ENCODE measurements at regions not wholly inside any gene's neighbourhood (a gene's known extent, or its start where the extent isn't known, plus 50 kb on each side); places are given as distances from the start of the nearest gene placed in this dataset.

DNA sequence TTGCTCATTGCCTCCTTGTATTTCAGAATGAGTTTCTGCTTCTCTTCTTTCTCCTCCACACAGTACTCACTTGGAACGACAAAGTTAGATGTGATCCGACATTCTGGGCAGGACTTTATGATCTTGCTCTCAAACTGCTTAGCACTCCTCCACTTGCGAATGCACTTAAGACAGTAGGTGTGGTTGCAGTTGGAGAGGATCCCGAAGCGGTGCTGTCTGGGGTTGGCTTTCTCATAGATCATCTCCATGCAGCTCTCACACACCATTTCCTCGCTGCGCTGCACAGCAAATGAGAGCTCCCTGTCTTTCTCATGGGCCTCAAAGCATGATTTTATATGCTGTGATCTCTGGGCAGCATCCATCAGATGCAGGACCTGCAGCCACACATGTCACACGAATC is 245.7 kb downstream of the C12orf50 start:
- DNase-seq = no peak

GRCh38 chr12:87782838-87783237 is 246.4 kb downstream of the C12orf50 start:
- DNase-seq = no peak

DNA sequence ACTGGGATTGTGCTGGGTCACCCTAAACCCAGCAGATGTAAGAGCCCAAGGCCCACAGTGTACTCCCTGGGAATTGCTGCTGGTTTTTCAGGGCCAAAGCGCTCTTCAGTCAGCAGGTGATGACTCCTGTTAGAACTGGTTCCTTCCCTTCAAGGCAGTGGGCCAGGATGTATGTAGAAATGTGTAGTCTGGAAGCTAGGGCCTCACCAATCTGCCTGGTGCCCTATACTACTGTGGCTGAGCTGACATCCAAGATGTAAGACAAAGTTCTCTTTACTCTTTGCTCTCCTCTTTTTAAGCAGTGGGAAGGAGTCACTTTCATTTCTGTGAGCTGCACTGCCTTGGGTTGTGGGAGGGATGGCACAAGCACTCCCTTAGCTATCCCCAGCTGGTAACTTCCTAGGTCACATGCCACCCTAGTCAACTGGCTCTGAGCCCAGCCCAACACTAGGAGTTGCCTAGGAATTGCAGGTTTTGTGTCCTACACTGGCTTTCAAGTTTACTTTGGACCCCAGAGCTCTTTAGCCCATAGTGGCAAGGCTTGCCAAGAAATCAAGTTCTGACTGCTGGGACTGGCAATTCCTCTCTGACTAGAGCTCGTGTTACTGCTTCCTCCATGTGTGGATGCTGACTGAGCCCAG is 249.2 kb downstream of the C12orf50 start:
- no peak for DNase-seq

DNA sequence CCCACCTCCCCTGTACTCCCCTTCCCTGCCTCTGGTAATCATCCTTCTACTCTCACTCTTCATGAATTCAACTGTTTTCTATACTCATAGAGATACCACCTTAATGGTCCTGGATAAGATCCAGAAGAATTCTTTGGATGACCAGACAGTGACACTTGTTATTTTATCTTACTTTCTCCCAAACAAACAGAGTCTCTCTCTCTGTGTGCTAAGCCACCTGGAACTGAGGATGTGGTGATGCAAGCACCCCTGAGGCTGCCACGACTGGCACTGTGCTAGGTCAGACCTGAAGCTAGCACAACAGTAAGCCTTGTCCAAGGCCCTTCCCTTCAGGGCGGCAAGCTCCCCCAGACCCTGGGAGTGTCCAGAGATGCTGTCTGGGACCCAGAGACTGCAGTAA is 250.2 kb downstream of the C12orf50 start:
- no peak for DNase-seq

DNA sequence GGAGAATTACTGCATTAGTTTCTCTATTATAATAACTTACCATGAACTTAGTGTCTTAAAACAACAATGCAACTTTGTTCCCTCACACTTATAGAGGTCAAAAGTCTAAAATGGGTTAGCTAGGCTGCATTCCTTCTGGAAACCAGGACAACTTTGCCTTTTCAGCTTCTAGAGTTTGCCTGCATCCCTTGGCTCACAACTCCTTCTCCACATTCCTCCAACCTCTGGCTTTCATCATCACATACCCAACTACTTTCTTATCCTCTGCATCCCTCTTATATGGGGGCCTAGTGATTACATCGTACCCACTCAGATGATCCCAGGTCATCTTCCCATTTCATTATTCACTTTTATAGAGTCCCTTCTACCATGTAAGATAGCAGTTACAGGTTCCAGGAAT is 251.1 kb downstream of the C12orf50 start:
- DNase-seq = no peak

GRCh38 chr12:87775784-87776183 is 253.4 kb downstream of the C12orf50 start:
- DNase-seq = no peak

DNA sequence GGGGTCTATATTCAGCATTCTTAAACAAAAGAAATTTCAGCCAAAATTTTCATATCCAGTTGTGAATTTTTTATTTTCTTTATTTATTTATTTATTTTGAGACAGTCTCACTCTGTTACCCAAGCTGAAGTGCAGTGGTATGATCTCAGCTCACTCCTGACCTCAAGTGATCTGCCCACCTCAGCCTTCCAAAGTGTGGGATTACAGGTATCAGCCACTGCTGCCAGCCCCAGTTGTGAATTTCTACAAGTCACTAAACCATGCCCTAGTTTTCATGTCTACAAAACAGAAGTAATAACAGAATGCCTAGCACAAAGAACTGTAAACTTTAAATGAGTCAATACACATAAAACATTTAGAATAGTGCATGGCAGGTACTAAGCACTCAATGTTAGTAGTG is 254.2 kb downstream of the C12orf50 start:
- DNase-seq = no peak

DNA sequence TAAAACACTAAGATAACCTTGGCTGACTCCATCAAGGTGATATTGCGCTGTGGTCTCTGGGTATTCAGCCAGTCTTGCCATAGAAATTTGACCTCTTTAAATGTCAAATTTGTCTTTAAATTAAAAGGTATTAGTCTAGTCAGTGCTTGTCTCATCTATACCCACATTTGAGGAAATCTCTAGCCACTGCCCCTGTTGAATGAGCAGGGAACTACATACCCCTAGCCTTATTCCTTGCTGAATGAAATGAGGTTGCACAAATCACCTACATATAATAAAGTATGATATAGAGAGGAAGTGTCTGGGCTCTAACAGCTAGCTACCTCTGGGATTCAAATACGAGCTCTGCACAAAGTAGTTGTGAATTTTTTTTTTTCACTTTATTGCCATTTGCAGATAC is 256.8 kb downstream of the C12orf50 start:
- no peak for DNase-seq

DNA sequence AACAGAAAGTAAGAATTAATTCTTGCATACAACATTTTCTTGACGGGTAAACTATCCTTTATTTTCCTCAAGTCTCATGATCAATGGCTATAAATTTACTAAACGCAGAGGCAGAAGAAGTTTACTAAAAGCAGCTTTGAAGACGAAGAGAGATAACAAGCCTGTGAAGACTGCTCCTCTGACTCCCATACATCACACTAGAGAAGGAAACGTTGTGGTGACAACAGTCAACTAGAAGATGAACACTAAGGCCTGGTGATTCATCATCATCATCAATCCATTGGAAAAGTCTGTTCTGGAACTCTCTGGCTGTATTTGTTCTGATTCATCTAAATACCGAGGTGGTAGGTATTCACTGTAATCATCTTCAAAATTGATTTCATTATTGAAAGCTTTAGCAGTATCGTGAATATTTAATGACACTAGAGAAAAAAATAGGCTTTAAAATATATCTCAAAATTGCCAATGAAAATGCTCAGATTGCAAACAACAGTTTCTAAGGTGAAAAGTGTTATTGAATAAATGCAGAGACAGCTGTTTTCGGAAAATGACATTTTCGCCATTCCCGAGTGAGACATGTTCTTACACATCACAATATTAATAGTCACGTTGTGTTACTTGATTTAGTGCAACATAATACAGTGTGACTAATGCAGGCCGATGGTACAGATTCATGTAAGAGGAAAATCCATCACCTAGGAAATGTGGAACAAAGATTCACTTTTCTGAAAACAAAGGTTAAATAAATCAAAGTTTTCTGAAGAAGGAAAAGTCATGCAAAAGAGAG is 260.5 kb downstream of the C12orf50 start:
- DNase-seq = no peak

- DNase-seq = no peak
Observed at GRCh38 chr12:87766044-87766443, 263.2 kb downstream of the C12orf50 start.

DNA sequence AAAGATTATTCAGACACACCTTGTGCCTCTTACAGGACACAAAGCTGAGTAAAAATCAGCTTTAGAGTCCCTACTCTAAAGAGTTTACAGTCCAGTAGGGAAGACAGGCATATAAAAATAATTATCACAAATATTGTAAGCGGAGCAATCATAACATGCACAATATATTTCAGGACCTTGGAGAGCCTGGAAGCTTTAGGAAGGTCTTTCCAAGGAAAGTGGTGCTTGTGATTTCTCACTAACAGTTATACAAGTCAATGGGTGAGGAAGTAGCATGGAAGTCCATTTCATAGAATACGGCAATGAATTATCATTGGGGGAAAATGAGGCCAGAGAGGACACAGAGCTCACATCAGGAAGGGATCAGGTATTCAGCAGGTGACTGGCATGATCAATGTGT is 268.3 kb downstream of the C12orf50 start:
- no peak for DNase-seq

- DNase-seq = no peak
Observed at GRCh38 chr12:87758271-87758670, 270.9 kb downstream of the C12orf50 start.

DNA sequence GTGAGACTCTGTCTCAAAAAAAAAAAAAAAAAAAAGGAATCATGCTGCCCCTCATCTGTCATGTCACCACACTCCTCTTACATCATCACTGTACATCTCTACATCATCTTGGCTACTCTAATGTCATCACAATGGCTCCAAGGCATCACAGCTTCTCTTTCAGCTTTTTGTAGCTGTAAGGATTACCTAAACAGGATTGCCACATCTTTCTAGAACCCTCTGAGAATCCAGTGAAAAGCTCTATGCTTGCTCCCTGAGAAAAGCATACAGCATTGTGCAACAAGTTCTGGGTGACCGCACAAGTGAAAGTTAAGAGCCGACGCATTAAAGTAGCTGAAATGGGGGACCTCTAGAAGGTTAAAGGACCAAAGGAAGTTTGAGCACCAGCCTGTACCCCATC is 272.5 kb downstream of the C12orf50 start:
- no peak for DNase-seq

DNA sequence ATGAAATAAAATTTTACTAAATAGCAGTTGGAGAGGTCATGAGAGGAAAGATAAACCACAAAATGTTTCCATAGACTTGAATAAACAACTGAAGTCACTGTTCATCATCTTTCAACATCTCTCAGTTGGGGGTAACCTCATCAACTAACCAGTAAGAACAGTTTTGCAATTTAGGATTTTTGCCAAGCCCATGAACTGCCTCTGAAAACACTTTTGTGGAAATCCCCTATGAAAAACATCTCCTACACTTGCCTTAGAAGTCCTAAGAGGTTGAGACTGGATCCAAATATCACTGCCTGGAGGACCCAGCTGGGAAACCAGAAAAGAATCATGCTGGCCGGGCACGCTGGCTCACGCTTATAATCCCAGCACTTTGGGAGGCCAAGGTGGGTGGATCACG is 273.1 kb downstream of the C12orf50 start:
- no peak for DNase-seq

DNA sequence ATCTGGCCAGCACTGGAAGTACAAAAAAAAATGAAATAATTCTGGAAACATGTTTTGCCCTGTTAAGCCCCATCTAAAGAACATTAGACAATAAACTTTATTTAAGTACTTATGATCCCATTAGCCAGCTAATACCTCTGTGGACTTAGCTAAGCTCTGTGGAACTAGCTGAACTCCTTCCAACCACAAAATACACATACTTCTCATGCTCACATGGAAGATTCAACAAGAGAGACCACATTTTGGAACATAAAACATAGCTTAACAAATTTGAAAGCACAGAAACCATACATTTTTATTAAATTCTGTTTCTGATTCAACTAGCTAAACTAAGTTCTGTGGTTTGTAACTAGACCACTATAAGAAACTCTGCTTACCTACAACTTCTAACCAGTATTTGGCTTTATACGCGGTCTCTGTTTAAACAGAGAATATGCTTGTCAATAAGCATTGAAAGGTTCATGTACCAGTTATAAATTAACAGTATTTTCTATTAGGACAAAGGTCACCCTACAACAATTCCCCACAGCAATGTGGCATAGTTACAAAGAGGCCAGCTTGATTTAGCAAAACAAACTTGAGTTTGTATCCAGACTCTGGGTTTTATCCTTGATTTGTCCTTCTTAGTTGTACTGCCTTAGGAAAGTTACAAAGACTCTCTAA is 300.1 kb downstream of the C12orf50 start:
- no peak for DNase-seq

- DNase-seq = no peak
Observed at GRCh38 chr12:87720967-87721366, 308.2 kb downstream of the C12orf50 start.

- no peak for DNase-seq
Observed at GRCh38 chr12:87704374-87704773, 324.8 kb downstream of the C12orf50 start.

DNA sequence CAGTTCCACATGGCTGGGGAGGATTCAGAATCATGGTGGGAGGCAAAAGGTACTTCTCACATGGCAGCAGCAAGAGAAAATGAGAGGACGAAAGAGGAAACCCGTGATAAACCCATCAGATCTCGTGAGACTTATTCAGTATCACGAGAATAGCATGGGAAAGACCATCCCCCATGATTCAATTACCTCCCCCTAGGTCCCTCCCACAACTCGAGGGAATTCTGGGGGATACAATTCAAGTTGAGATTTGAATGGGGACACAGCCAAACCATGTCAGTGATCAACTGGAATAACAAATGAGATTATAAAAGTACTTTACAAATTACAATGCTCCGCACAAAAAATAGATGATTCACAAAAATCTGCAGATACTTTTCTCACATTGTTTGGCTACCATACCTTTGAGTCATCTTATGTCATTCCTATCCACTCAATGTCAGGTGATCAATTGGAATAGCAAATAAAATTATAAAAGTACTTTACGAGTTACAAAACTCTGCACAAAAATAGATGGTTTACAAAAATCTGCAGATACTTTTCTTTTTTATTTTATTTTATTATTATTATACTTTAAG is 338.9 kb downstream of the C12orf50 start:
- no peak for DNase-seq

- DNase-seq = no peak
Observed at GRCh38 chr12:87689196-87689595, 340.0 kb downstream of the C12orf50 start.

DNA sequence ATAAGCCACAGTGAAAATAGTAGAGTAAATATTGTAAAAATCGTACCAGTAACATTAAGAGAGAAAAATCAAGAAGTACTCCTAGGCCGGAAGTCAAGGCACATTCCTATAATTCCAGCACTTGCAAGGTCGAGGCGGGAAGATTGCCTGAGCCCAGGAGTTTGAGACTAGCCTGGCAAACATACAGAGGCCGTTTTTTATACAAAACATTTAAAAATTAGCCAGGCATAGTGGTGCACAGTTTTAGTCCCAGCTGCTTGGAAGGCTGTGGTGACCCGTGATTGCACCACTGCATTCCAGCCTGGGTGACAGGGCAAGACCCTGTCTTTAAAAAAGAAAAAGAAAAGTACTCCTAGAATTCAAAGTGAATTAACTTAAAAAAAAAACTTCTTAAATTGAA is 341.8 kb downstream of the C12orf50 start:
- no peak for DNase-seq

- DNase-seq = no peak
Observed at GRCh38 chr12:87685696-87686095, 343.5 kb downstream of the C12orf50 start.

DNA sequence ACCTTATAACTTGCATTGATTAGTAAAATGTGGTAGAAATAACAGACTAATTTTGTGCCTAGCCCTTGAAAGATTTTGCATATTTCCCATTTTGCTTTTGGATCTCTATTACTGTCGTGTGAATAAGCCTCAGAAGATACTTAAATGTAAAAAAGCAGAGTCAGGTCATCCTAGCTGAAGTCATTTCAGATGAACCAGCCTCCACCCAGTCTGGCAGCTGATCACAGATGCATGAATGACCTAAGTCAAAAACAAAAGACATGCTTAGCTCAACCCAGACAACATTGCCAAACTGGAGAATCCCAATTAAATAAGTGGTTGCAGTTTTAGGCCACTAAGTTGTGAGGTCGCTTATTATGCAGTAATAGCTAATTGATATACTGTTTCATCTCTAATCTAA is 349.9 kb downstream of the C12orf50 start:
- DNase-seq = no peak

DNA sequence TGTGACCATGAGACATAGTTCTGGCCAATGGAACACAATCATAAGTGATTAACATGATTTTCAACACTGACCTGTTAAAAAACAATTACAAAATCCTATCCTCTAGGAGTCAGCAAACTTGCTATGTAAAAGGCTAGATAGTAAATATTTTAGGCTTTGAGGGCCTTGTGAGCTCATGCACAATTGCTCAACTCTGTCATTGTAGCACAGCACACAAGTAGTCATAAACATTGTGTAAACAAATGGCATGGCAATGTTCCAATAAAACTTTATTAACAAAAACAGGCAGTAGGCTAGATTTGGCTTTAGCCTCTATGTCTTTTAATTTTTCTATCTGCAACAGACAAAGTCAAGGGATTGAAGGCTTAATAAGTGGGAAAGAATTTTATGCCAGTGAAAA is 350.7 kb downstream of the C12orf50 start:
- DNase-seq = no peak

- DNase-seq = no peak
Observed at GRCh38 chr12:87676731-87677130, 352.5 kb downstream of the C12orf50 start.
